Upper lobe of left lung (tissue), 6 donors: ENCODE measurements at regions not wholly inside any gene's neighbourhood (a gene's known extent, or its start where the extent isn't known, plus 50 kb on each side); places are given as distances from the start of the nearest gene placed in this dataset.
A peak's percentile ranks its signal among the peaks of the same experiment; 100 is the strongest.
"Not testable (repeated sequence)": the region's sequence is repeated elsewhere in the genome, so short reads cannot be mapped to it uniquely, and the experiment has no call there.

ENCODE experiments used
- ATAC-seq, 2 donors: fragments of 200-7000 bp; cut with Tn5 transposase; one replicate each; pipeline ENCODE4 v1.9.1; 2022; ENCODE audit warnings: mild to moderate bottlenecking in 2 of 2, moderate library complexity in 2 of 2; ENCODE audit not compliant: low FRiP score in 2 of 2
- DNase-seq, 2 donors: peaks; one replicate each; pipeline ENCODE4 v3.0.0-alpha.2; 2019 to 2020
- H3K27ac ChIP-seq, 4 donors: fragments of 200-600 bp; sonication (generic); one replicate each; pipeline ENCODE4 v1.5.1; 2016 to 2019
- H3K27me3 ChIP-seq, 4 donors: fragments of 200-600 bp; sonication (generic); one replicate each; pipeline ENCODE4 v1.5.1; 2017 to 2019
- H3K36me3 ChIP-seq, 4 donors: fragments of 200-600 bp; sonication (generic); one replicate each; pipeline ENCODE4 v1.5.1; 2016 to 2019
- H3K4me1 ChIP-seq, 4 donors: fragments of 200-600 bp; sonication (generic); one replicate each; pipeline ENCODE4 v1.5.1; 2018 to 2019
- H3K4me3 ChIP-seq, 4 donors: fragments of 200-600 bp; sonication (generic); one replicate each; pipeline ENCODE4 v1.5.1; 2017 to 2019; ENCODE audit warnings: mild to moderate bottlenecking in 2 of 4, moderate library complexity in 1 of 4
- H3K9me3 ChIP-seq, 4 donors: fragments of 200-600 bp; sonication (generic); one replicate each; pipeline ENCODE4 v1.5.1; 2018 to 2019
- CTCF ChIP-seq, 6 experiments: fragments of 450-650 bp in 4 of 6; fragments of 200-600 bp in 2 of 6; sonication (generic) in 2 of 6; IDR thresholded peaks; one replicate each; pipeline ENCODE4 v1.5.1; 2016 to 2019; ENCODE audit warnings: antibody characterized with exemption in 6 of 6
- EP300 ChIP-seq, 4 donors: sonication (generic); formaldehyde crosslinking; IDR thresholded peaks; one replicate each; pipeline ENCODE4 v1.5.1; 2017; ENCODE audit warnings: antibody characterized with exemption in 4 of 4, control low read depth in 2 of 4
- POLR2A ChIP-seq, 4 donors: fragments of 450-650 bp; IDR thresholded peaks; one replicate each; pipeline ENCODE4 v1.5.1; 2016 to 2017; ENCODE audit warnings: antibody characterized with exemption in 4 of 4, mild to moderate bottlenecking in 2 of 4
- POLR2AphosphoS5 ChIP-seq, 2 donors: sonication (generic); formaldehyde crosslinking; IDR thresholded peaks; one replicate each; pipeline ENCODE4 v1.5.1; 2017; ENCODE audit warnings: antibody characterized with exemption in 2 of 2
- WGBS, 2 donors: methylation state at CpG; one replicate each; pipeline ENCODE4 v1.1.5; 2017 to 2018; 5-methylcytosine and 5-hydroxymethylcytosine counted together
- donor health status: DM: no; HTN: no; CAD: no; lungs with moderate emphysema.
- donor health status: DM: no; HTN: yes; CAD: no; lungs with severe emphysema.

GRCh38 chr3:177262396-177262795 is 65.1 kb upstream of the TBL1XR1 start:
- DNase-seq: no peak
- H3K27ac ChIP-seq: no peak overlapping the region
- 89 to 95% methylated on average over 5 of the region's 5 CpGs for WGBS, 2 donors
- no peaks in the 10 kb centered on the region for H3K27me3 ChIP-seq
- TF ChIP-seq EP300 (IDR thresholded peaks at IDR 0.05): no peak
- TF ChIP-seq POLR2AphosphoS5 (IDR thresholded peaks at IDR 0.05): no peak
- TF ChIP-seq CTCF (IDR thresholded peaks at IDR 0.05): no peak
- no peak for TF ChIP-seq POLR2A (IDR thresholded peaks at IDR 0.05)
- no peaks in the 10 kb centered on the region for H3K4me1 ChIP-seq
- no peaks in the 10 kb centered on the region for H3K36me3 ChIP-seq
- no peak overlapping the region for H3K4me3 ChIP-seq
- no peaks in the 10 kb centered on the region for H3K9me3 ChIP-seq
- no peak for ATAC-seq

- no peak overlapping the region for H3K27ac ChIP-seq
- 77% methylated on average over 8 of the region's 8 CpGs for WGBS, 2 donors
- H3K27me3 ChIP-seq: no peaks in the 10 kb centered on the region
- no peaks in the 10 kb centered on the region for H3K36me3 ChIP-seq
- H3K4me3 ChIP-seq: no peak overlapping the region
- H3K9me3 ChIP-seq: no peaks in the 10 kb centered on the region
- no peaks in the 10 kb centered on the region for H3K4me1 ChIP-seq
- TF ChIP-seq EP300 (IDR thresholded peaks at IDR 0.05) (no peak), CTCF (IDR thresholded peaks at IDR 0.05) (no peak), POLR2AphosphoS5 (IDR thresholded peaks at IDR 0.05) (no peak), POLR2A (IDR thresholded peaks at IDR 0.05) (no peak)
- DNase-seq: no peak
- ATAC-seq: no peak
Measured at GRCh38 chr3:177263615-177264368, 66.5 kb upstream of the TBL1XR1 start.

- not testable (repeated sequence) for H3K27ac ChIP-seq, H3K36me3 ChIP-seq, H3K4me3 ChIP-seq, H3K27me3 ChIP-seq, H3K4me1 ChIP-seq, ATAC-seq, H3K9me3 ChIP-seq
- peak in 1 of 2 donors; percentile 67 for DNase-seq
- 95 to 100% methylated on average over 12 to 28 of the region's 36 CpGs for WGBS, 2 donors
Measured at GRCh38 chr3:177271811-177272501, 74.7 kb upstream of the TBL1XR1 start.

- Histone ChIP-seq H3K27ac (no peak overlapping the region), H3K9me3 (no peaks in the 10 kb centered on the region), H3K4me3 (no peak overlapping the region), H3K4me1 (peaks cover 0 to 12% (median 4%) of the 10 kb centered on the region in 4 donors), H3K27me3 (no peaks in the 10 kb centered on the region), H3K36me3 (no peaks in the 10 kb centered on the region)
- TF ChIP-seq POLR2AphosphoS5 (IDR thresholded peaks at IDR 0.05) (no peak), POLR2A (IDR thresholded peaks at IDR 0.05) (no peak), EP300 (IDR thresholded peaks at IDR 0.05) (no peak), CTCF (IDR thresholded peaks at IDR 0.05) (no peak)
- ATAC-seq (no peak), DNase-seq (no peak)
Measured at GRCh38 chr3:177278016-177278415, 80.7 kb upstream of the TBL1XR1 start.

- no peaks in the 10 kb centered on the region for H3K36me3 ChIP-seq
- ATAC-seq (no peak), DNase-seq (peak in 1 of 2 donors; percentile 28)
- peak overlapping the region in 1 of 4 donors; percentile 29 for H3K27ac ChIP-seq
- no peaks in the 10 kb centered on the region for H3K9me3 ChIP-seq
- WGBS, 2 donors: 60 to 69% methylated on average over 7 of the region's 7 CpGs
- H3K4me3 ChIP-seq: no peak overlapping the region
- no peaks in the 10 kb centered on the region for H3K27me3 ChIP-seq
- TF ChIP-seq CTCF (IDR thresholded peaks at IDR 0.05): no peak
- TF ChIP-seq EP300 (IDR thresholded peaks at IDR 0.05): no peak
- no peak for TF ChIP-seq POLR2A (IDR thresholded peaks at IDR 0.05)
- TF ChIP-seq POLR2AphosphoS5 (IDR thresholded peaks at IDR 0.05): no peak
- H3K4me1 ChIP-seq: peaks cover 7 to 19% (median 9%) of the 10 kb centered on the region in 4 donors
Measured at GRCh38 chr3:177279118-177279815, 82.0 kb upstream of the TBL1XR1 start.
